HL-60 (cell line): ENCODE measurements at regions not wholly inside any gene's neighbourhood (a gene's known extent, or its start where the extent isn't known, plus 50 kb on each side); places are given as distances from the start of the nearest gene placed in this dataset.

Source experiments
- DNase-seq, 2 experiments: peaks; one replicate each; pipeline ENCODE4 v3.0.0-alpha.2; 2010 to 2020; ENCODE audit warnings: low read depth in 1 of 2, low spot score in 1 of 2
- H3K27ac ChIP-seq: fragments of 250-450 bp; sonication (Bioruptor Pico); replicated peaks from 2 replicates; pipeline ENCODE4 v1.5.1; 2020; ENCODE audit warnings: mild to moderate bottlenecking, moderate library complexity
- H3K27me3 ChIP-seq: fragments of 250-450 bp; sonication (Bioruptor Pico); 2 replicates; pipeline ENCODE4 v1.5.1; 2021; ENCODE audit warnings: mild to moderate bottlenecking, moderate library complexity; ENCODE audit not compliant: insufficient read depth, poor library complexity, severe bottlenecking
- H3K4me3 ChIP-seq: replicated peaks from 2 replicates; pipeline ENCODE4 v1.5.1; 2011; ENCODE audit warnings: mild to moderate bottlenecking, control low read depth, low read length; ENCODE audit not compliant: insufficient read depth
- CTCF ChIP-seq: IDR thresholded peaks from one replicate; pipeline ENCODE4 v1.5.1; 2011; ENCODE audit warnings: low read length, control low read depth, inconsistent platforms; ENCODE audit not compliant: insufficient read depth
- GABPA ChIP-seq: IDR thresholded peaks from 2 replicates; pipeline ENCODE4 v1.6.1; 2012; ENCODE audit warnings: low read depth
- POLR2AphosphoS5 ChIP-seq: IDR thresholded peaks from 2 replicates; pipeline ENCODE4 v1.6.1; 2012; ENCODE audit warnings: low read depth
- REST ChIP-seq: IDR thresholded peaks from 2 replicates; pipeline ENCODE4 v1.6.1; 2012; ENCODE audit warnings: low read depth; ENCODE audit not compliant: insufficient replicate concordance
- SPI1 ChIP-seq: IDR thresholded peaks from 2 replicates; pipeline ENCODE4 v1.6.1; 2012; ENCODE audit warnings: low read depth, mild to moderate bottlenecking, borderline replicate concordance

- Histone ChIP-seq H3K4me3 (no peak overlapping the region), H3K27ac (no peak overlapping the region), H3K27me3 (no peaks in the 10 kb centered on the region)
Measured at GRCh38 chr12:105804591-105805265, 334.0 kb downstream of the NUAK1 start.

GRCh38 chr12:105805730-105806399 is 332.9 kb downstream of the NUAK1 start:
- peaks cover 1% of the 10 kb centered on the region for H3K27me3 ChIP-seq
- H3K4me3 ChIP-seq, result no peak overlapping the region
- no peak overlapping the region for H3K27ac ChIP-seq
- no peak for TF ChIP-seq POLR2AphosphoS5
- TF ChIP-seq CTCF, result no peak
- TF ChIP-seq GABPA, result no peak
- no peak for TF ChIP-seq SPI1
- TF ChIP-seq REST, result no peak
- no peak for DNase-seq

More at GRCh38 chr12:105804591-105805265, 334.0 kb downstream of the NUAK1 start:
- DNase-seq, result no peak
- TF ChIP-seq POLR2AphosphoS5, result no peak
- no peak for TF ChIP-seq CTCF
- TF ChIP-seq SPI1, result no peak
- TF ChIP-seq REST, result no peak
- no peak for TF ChIP-seq GABPA

- no peak for TF ChIP-seq POLR2AphosphoS5
- TF ChIP-seq SPI1, result no peak
- no peak for TF ChIP-seq REST
- no peak for TF ChIP-seq CTCF
- TF ChIP-seq GABPA, result no peak
- Histone ChIP-seq H3K27ac (no peak overlapping the region), H3K4me3 (no peak overlapping the region), H3K27me3 (peaks cover 2% of the 10 kb centered on the region)
- no peak for DNase-seq
Measured at GRCh38 chr12:105806400-105806770, 332.4 kb downstream of the NUAK1 start.
